ENCODE measurements at regions not wholly inside any gene's neighbourhood (a gene's known extent, or its start where the extent isn't known, plus 50 kb on each side); places are given as distances from the start of the nearest gene placed in this dataset.

DNA sequence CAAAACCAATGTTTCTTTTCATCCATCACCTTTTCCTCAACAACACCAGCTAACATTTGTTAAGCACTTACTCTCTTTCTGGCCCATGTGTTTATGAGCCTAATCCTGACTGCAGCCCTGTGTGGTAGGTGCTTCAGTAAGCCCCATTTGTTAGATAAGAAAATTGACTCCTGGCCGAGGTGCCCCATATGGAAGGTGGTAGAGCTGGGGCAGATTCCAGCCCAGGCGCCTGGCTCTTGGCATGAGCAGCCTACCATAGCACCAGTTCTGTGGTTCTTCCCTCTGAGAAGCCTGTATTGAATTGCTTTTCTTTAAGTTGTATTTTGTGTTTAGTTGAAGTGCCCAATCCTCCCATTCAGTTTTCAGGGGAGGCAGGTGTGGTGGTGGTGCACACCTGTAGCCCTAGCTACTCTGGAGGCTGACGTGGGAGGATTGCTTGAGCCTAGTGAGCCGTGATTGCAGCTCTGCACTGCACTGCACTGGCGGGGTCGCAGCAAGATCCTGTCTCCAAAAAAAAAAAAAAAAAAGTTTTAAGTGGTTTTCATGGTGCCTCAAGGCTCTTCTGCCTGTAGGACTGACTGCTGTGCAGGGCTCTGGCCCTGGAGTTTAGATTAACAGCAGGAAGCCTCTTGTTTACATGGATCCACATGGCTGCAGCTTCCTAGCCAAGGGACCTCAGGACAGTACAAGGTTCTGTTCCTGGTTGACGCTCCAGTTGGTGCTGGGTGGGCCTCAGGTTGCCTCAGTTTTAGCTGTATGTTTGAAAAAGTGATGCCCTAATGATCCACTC is 125.9 kb downstream of the MRPS6 start:
- no peak overlapping the region for H3K4me3 ChIP-seq (ENCODE audit: extremely low read depth in 1 of 4, insufficient read depth in 2 of 4, low read depth in 3 of 4, low read length in 4 of 4)
- H2BK15ac ChIP-seq (ENCODE audit: low read length) = 0 out of 2 replicates have a peak overlapping the region, but pooled peaks have one; percentile 49
- H2BK20ac ChIP-seq (ENCODE audit: low read length) = peak overlapping the region; percentile 97
- no peaks in the 10 kb centered on the region for H4K20me1 ChIP-seq (replicated peaks in 1 of 2; ENCODE audit: control insufficient read depth in 1 of 2, insufficient read depth in 2 of 2, low read length in 2 of 2)
- ChIA-PET POLR2A (ENCODE audit: partially characterized antibody) (interaction anchor here (1.0 to 1.9 kb wide), 3 partner anchors 13 to 125 kb away, joined by 3 to 10 read pairs (median 4); no protein-coding TSS in a partner anchor), CTCF (ENCODE audit: partially characterized antibody) (interaction anchor here (0.6 to 6.4 kb wide), 11 partner anchors 13 to 310 kb away, joined by 3 to 56 read pairs (median 4); no protein-coding TSS in a partner anchor)
- FAIRE-seq = no peak
- WGBS, 2 experiments (ENCODE audit: extremely low coverage in 1 of 2, insufficient coverage in 1 of 2, insufficient read length in 1 of 2, insufficient replicate concordance in 2 of 2, low coverage in 1 of 2, low lambda C conversion rate in 2 of 2, missing lambda C conversion rate in 1 of 2) = 81% methylated on average over 7 of the region's 7 CpGs; no CpG with 5 or more reads in 1 of the 2 experiments
- H3K4me1 ChIP-seq (replicated peaks in 1 of 4; ENCODE audit: control insufficient read depth in 3 of 4, insufficient read depth in 4 of 4, low read length in 3 of 4) = peaks cover 11 to 28% (median 18%) of the 10 kb centered on the region in 4 experiments
- H4K8ac ChIP-seq (ENCODE audit: extremely low read depth, insufficient read depth, low read length) = no peak overlapping the region; the same call in 1 of the 2 replicates
- H2AFZ ChIP-seq (ENCODE audit: low read length) = no peak overlapping the region
- H4K91ac ChIP-seq (replicated peaks; ENCODE audit: insufficient read length, low read length) = peak overlapping the region; percentile 58
- H3K23ac ChIP-seq (ENCODE audit: insufficient read length) = no peak overlapping the region
- peak overlapping the region; percentile 25 for H2BK120ac ChIP-seq (replicated peaks; ENCODE audit: low read depth, low read length)
- DNase-seq (ENCODE audit: low read depth in 1 of 2, low spot score in 2 of 2) = peak in 1 of 2 experiments; percentile 42
- H3K27me3 ChIP-seq (replicated peaks in 1 of 4; ENCODE audit: control insufficient read depth in 3 of 4, extremely low read depth in 1 of 4, insufficient read depth in 3 of 4, low read length in 3 of 4) = no peaks in the 10 kb centered on the region
- H3K14ac ChIP-seq (ENCODE audit: insufficient read length) = no peak overlapping the region
- H3K18ac ChIP-seq (ENCODE audit: extremely low read depth, low read length) = 0 out of 2 replicates have a peak overlapping the region, but pooled peaks have one; percentile 27
- H3K27ac ChIP-seq (ENCODE audit: low read depth, low read length) = no peak overlapping the region
- no peaks in the 10 kb centered on the region for H3K79me2 ChIP-seq (ENCODE audit: control insufficient read depth in 1 of 2, insufficient read depth in 2 of 2, low read length in 2 of 2)
- peaks cover 7% of the 10 kb centered on the region for H3K23me2 ChIP-seq (ENCODE audit: low read depth, low read length)
- peak overlapping the region; percentile 81 for H2BK12ac ChIP-seq (ENCODE audit: low read depth, low read length)
- H4K5ac ChIP-seq (ENCODE audit: insufficient read length, low read depth, low read length) = no peak overlapping the region
- H3K4me2 ChIP-seq (ENCODE audit: insufficient read depth in 1 of 2, low read depth in 2 of 2, low read length in 2 of 2) = no peak overlapping the region
- peak overlapping the region in 1 of 4 experiments; percentile 42; a peak in 1 of 7 replicates for H3K9ac ChIP-seq (replicated peaks in 1 of 4; ENCODE audit: extremely low read depth in 1 of 4, low read depth in 3 of 4, low read length in 3 of 4)
- peak overlapping the region; percentile 90; the same call in 1 of the 2 replicates for H2AK5ac ChIP-seq (ENCODE audit: low read depth, low read length)
- H3K56ac ChIP-seq (replicated peaks; ENCODE audit: insufficient read length, low read depth, low read length) = no peak overlapping the region
- H3K79me1 ChIP-seq (ENCODE audit: low read depth, low read length) = no peaks in the 10 kb centered on the region
- H3K9me3 ChIP-seq (ENCODE audit: insufficient read depth in 2 of 2, low read depth in 1 of 2, low read length in 1 of 2) = no peaks in the 10 kb centered on the region
- peak overlapping the region; percentile 76; the same call in 1 of the 2 replicates for H2BK5ac ChIP-seq (ENCODE audit: low read depth, low read length)
- no peaks in the 10 kb centered on the region for H3K36me3 ChIP-seq (ENCODE audit: control insufficient read depth in 2 of 4, insufficient read depth in 4 of 4, low read length in 3 of 4)
- no peak overlapping the region for H3K4ac ChIP-seq (replicated peaks; ENCODE audit: insufficient read length, low read depth, low read length)
- TF ChIP-seq SIRT6 (IDR thresholded peaks at IDR 0.05; ENCODE audit: low read length) (no peak), CREB1 (IDR thresholded peaks at IDR 0.05) (no peak), CBX8 (IDR thresholded peaks at IDR 0.05; ENCODE audit: borderline replicate concordance, low read depth, low read length) (no peak), YY1 (IDR thresholded peaks at IDR 0.05; ENCODE audit: low read depth, low read length) (no peak), TCF12 (IDR thresholded peaks at IDR 0.05; ENCODE audit: low read depth, low read length) (no peak), POLR2A (IDR thresholded peaks at IDR 0.05; ENCODE audit: control extremely low read depth in 1 of 2, low read depth in 2 of 2, low read length in 2 of 2) (no peak), TBP (IDR thresholded peaks at IDR 0.05; ENCODE audit: low read depth, low read length) (no peak), ASH2L (IDR thresholded peaks at IDR 0.05; ENCODE audit: low read length) (no peak), SIN3A (conservative IDR thresholded peaks at IDR 0.05 in 1 of 2, IDR thresholded peaks at IDR 0.05 in 1 of 2; ENCODE audit: low read depth in 1 of 2, low read length in 2 of 2) (no peak), MAFK (IDR thresholded peaks at IDR 0.05; ENCODE audit: low read depth, low read length) (no peak), POU5F1 (IDR thresholded peaks at IDR 0.05; ENCODE audit: low read depth, low read length) (no peak), RFX5 (IDR thresholded peaks at IDR 0.05; ENCODE audit: borderline replicate concordance, low read depth, low read length) (no peak), ZNF274 (IDR thresholded peaks at IDR 0.05; ENCODE audit: borderline replicate concordance, extremely low read depth, low read length) (no peak), POLR2AphosphoS5 (IDR thresholded peaks at IDR 0.05; ENCODE audit: low read depth, low read length) (no peak)

All from H1 (cell line).